Cardiac fibroblast (primary cell): ENCODE measurements at regions not wholly inside any gene's neighbourhood (a gene's known extent, or its start where the extent isn't known, plus 50 kb on each side); places are given as distances from the start of the nearest gene placed in this dataset.

Experiments used
- DNase-seq, 2 donors: peaks; one replicate each; pipeline versions ENCODE4 v3.0.0 to v3.0.0-alpha.2; 2010; ENCODE audit warnings: low read depth in 2 of 2
- H3K4me3 ChIP-seq, 2 donors: replicated peaks in 1 of 2; 1 replicate in 1 of 2; 2 replicates in 1 of 2; pipeline ENCODE4 v1.5.1; 2011; ENCODE audit warnings: low read depth in 2 of 2, low read length in 2 of 2, mild to moderate bottlenecking in 2 of 2, moderate library complexity in 1 of 2
- CTCF ChIP-seq: IDR thresholded peaks from one replicate; pipeline ENCODE4 v1.5.1; 2011; ENCODE audit warnings: low read depth, mild to moderate bottlenecking, low read length, inconsistent platforms

DNA sequence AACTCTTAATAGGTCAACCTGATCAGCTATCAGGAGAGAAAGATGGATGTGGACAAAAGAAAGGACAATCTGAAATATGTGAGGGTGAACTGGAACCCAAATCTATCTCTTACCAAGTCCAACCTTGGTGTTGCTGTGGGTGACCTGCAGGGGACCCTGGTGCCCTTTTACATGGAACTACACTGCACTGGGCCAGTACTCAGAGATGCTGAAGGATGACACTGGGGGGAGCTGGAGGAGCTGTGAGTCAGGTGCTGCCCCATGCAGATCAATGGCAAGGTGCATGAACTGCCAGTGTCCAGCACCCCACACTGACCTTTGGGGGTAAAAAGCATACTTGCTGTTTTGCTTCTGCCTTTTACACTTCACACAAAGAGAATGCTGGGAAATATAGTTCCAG, 55.6 kb upstream of the TBC1D5 start:
- TF ChIP-seq CTCF, result no peak
- DNase-seq, result no peak
- H3K4me3 ChIP-seq, result no peak overlapping the region

DNA sequence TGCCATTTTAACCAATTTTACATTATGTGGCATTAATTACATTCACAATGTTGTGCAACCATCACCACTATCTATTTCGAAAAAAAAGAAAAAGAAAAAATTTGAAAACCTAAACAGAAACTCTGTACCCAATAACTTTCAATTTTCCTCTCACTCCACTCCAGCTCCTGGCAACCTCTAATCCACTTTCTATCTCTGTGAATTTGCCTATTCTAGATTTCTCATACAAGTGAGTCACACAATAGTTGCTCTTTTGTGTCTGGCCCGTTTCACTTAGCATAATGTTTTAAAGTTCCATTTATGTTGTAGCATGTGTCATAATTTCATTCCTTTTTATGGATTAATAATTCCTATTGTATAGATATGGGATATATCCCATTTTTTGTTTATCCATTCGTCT, 53.3 kb upstream of the TBC1D5 start:
- TF ChIP-seq CTCF, result no peak
- H3K4me3 ChIP-seq, result no peak overlapping the region
- DNase-seq, result peak; percentile 8 to 59

DNA sequence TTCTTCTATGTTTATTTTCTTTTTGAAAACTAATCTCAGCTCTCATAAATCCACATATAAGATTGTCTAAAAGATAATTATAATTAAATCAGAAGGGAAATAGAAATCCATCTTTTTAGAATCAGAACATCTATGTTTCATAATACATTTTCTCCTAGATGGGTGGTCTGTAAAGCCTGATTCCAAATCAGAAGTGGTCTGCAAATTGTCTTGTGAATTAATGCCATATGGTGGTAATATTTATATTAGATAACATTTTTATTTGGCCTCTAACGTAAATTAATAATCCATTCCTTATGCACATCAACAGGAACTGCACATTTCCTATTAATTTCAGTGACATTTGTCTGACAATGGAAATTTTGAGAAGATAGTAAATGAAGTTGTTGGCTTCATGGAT, 52.8 kb upstream of the TBC1D5 start:
- DNase-seq, result no peak
- no peak overlapping the region for H3K4me3 ChIP-seq
- no peak for TF ChIP-seq CTCF

DNA sequence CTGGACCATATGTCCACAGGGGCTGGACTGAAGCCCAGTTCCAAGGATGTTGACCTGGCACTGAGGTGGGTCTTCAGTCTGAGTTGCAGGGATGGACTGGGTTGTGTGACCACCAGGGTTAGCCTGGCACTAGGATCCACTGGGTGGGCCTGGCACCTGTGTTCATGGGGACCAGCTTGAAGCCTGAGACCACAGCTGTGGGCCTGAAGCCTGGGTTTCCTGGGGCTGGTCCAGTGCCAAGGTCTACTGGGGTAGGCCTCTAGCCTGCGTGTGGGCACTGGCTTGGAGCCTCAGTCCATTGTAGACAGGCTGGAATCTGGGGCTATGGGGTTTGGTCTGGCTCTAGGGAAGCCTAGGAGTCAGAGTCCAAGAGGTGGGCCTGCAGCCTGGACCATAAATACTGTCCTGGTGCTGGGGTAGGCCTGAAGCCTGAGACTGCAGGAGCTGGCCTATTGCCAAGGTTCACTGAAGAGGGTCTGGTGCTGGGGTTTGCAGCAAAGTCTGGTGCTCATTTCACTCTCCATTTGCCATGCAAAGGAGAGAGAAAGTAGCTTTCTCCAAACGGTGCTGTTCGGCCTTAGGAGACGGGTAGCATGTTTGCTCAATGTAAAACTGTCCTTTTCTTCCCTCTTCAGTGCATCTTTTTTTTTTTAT, 51.2 kb upstream of the TBC1D5 start:
- no peak for TF ChIP-seq CTCF
- no peak overlapping the region for H3K4me3 ChIP-seq
- DNase-seq, result no peak
